Ishikawa (cell line): ENCODE measurements at regions not wholly inside any gene's neighbourhood (a gene's known extent, or its start where the extent isn't known, plus 50 kb on each side); places are given as distances from the start of the nearest gene placed in this dataset.

Experiments
- CEBPB ChIP-seq: IDR thresholded peaks from 2 replicates; pipeline ENCODE4 v1.6.1; 2012
- CREB1 ChIP-seq: IDR thresholded peaks from 2 replicates; pipeline ENCODE4 v1.6.1; 2012; ENCODE audit warnings: low read depth
- EGR1 ChIP-seq: IDR thresholded peaks from 2 replicates; pipeline ENCODE4 v1.6.1; 2012
- EP300 ChIP-seq: IDR thresholded peaks from 2 replicates; pipeline ENCODE4 v1.6.1; 2012; ENCODE audit warnings: borderline replicate concordance
- FOXM1 ChIP-seq: IDR thresholded peaks from 2 replicates; pipeline ENCODE4 v1.6.1; 2012; ENCODE audit warnings: low read depth, borderline replicate concordance
- NFIC ChIP-seq: IDR thresholded peaks from 2 replicates; pipeline ENCODE4 v1.6.1; 2012
- RAD21 ChIP-seq: IDR thresholded peaks from 2 replicates; pipeline ENCODE4 v1.6.1; 2012; ENCODE audit warnings: low read depth
- REST ChIP-seq: IDR thresholded peaks from 2 replicates; pipeline ENCODE4 v1.6.1; 2012; ENCODE audit warnings: low read depth, mild to moderate bottlenecking
- TAF1 ChIP-seq: IDR thresholded peaks from 2 replicates; pipeline ENCODE4 v1.6.1; 2012; ENCODE audit warnings: low read depth, mild to moderate bottlenecking
- TCF12 ChIP-seq: IDR thresholded peaks from 2 replicates; pipeline ENCODE4 v1.6.1; 2012; ENCODE audit warnings: low read depth
- TEAD4 ChIP-seq: IDR thresholded peaks from 2 replicates; pipeline ENCODE4 v1.6.1; 2012
- YY1 ChIP-seq: IDR thresholded peaks from 2 replicates; pipeline ENCODE4 v1.6.1; 2012; ENCODE audit warnings: low read depth
- ZBTB7A ChIP-seq: IDR thresholded peaks from 2 replicates; pipeline ENCODE4 v1.6.1; 2012; ENCODE audit warnings: low read depth
- TF ChIP-seq, protein P1 (sequence below): IDR thresholded peaks from 2 replicates; pipeline ENCODE4 v1.6.1; 2012
- TF ChIP-seq, protein P2 (sequence below): IDR thresholded peaks from 2 replicates; pipeline ENCODE4 v1.6.1; 2012

GRCh38 chr1:195047772-195048171 is 1560.5 kb downstream of the KCNT2 start:
- TF ChIP-seq EGR1, result no peak
- TF ChIP-seq TAF1, result no peak
- TF ChIP-seq CREB1, result no peak
- no peak for TF ChIP-seq FOXM1
- no peak for TF ChIP-seq YY1
- no peak for TF ChIP-seq ZBTB7A
- TF ChIP-seq TCF12, result no peak
- no peak for TF ChIP-seq EP300
- no peak for TF ChIP-seq REST
- no peak for TF ChIP-seq CEBPB
- no peak for TF ChIP-seq NFIC
- TF ChIP-seq, protein P1, sequence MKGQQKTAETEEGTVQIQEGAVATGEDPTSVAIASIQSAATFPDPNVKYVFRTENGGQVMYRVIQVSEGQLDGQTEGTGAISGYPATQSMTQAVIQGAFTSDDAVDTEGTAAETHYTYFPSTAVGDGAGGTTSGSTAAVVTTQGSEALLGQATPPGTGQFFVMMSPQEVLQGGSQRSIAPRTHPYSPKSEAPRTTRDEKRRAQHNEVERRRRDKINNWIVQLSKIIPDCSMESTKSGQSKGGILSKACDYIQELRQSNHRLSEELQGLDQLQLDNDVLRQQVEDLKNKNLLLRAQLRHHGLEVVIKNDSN, result no peak
- TF ChIP-seq, protein P2, sequence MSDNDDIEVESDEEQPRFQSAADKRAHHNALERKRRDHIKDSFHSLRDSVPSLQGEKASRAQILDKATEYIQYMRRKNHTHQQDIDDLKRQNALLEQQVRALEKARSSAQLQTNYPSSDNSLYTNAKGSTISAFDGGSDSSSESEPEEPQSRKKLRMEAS, result no peak
- no peak for TF ChIP-seq RAD21
- TF ChIP-seq TEAD4, result no peak

GRCh38 chr1:195045072-195045471 is 1563.2 kb downstream of the KCNT2 start:
- TF ChIP-seq YY1 (no peak), EP300 (no peak)
- TF ChIP-seq, protein P2, result no peak

DNA sequence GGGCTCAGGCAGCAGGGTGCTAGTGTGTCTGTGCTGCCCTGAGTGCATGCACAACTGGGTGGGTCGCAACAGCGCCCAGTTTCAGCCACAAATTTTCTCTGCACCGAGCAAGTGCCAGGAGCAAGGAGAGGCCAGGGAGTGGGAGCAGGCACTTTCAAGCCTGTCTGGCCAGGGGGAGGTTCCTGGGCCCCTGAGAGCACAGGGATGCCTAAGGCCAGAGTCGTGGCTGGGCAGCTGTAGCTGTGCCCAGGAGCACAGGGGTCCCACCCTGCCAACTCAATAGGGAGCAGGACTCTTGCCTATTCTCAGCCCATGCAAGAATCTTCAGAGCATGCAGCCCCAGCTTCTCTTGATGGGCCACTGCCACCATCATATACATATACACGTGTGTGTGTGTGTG is 1577.4 kb downstream of the KCNT2 start:
- TF ChIP-seq FOXM1, result no peak
- no peak for TF ChIP-seq ZBTB7A
- no peak for TF ChIP-seq YY1
- TF ChIP-seq TEAD4, result no peak
- TF ChIP-seq, protein P2, result no peak
- TF ChIP-seq, protein P1, result no peak
- TF ChIP-seq NFIC, result no peak
- TF ChIP-seq CREB1, result no peak

DNA sequence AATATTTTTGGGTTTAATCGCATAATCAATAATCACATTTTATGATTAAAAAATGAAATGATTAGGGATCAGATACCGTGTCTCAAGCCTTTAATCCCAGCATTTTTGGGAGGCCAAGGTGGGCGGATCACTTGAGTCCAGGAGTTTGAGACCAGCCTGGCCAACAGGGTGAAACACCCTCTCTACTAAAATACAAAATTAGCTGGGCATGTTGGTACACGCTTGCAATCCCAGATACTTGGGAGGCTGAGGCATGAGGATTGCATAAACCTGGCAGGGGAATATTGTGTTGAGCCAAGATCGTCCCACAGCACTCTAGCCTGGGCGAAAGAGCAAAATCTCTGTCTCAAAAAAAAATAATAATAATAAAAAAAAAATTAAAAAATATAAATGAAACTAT is 1581.4 kb downstream of the KCNT2 start:
- no peak for TF ChIP-seq REST
- no peak for TF ChIP-seq RAD21
- TF ChIP-seq FOXM1, result no peak
- no peak for TF ChIP-seq NFIC
- TF ChIP-seq TAF1, result no peak

- TF ChIP-seq EGR1 (no peak), NFIC (no peak), CREB1 (no peak), FOXM1 (no peak), RAD21 (no peak), CEBPB (no peak), EP300 (no peak), REST (no peak), ZBTB7A (no peak), TEAD4 (no peak), TCF12 (no peak), TAF1 (no peak), YY1 (no peak)
- TF ChIP-seq, protein P1, result no peak
- TF ChIP-seq, protein P2, result no peak
These were observed 1588.9 kb downstream of the KCNT2 start for GRCh38 chr1:195019385-195019784.
